ENCODE measurements at regions not wholly inside any gene's neighbourhood (a gene's known extent, or its start where the extent isn't known, plus 50 kb on each side); places are given as distances from the start of the nearest gene placed in this dataset.

DNA sequence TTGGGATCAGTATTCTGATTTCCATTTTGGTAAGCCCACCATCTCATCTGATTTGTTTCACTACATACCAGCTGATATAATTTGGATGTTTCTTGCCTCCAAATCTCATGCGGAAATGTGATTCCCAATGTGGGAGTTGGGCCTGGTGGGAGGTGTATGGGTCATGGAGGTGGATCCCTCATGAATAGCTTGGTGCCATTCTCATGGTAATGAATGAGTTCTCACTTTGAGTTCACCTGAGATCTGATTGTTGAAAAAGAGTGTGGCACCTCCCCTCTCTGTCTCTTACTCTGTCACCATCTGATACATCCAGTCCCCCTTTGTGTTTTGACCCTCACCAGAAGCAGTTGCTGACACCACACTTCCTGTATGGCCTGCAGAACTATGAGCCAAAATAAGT lies 347.3 kb downstream of the ARL4A start:
- FAIRE-seq, result no peak
- TF ChIP-seq FOS (IDR thresholded peaks at IDR 0.05; ENCODE audit: borderline replicate concordance, insufficient read depth, low read length), result no peak
- no peak for TF ChIP-seq GATA2 (IDR thresholded peaks at IDR 0.05; ENCODE audit: insufficient read depth, insufficient read length, low read depth, low read length)
- no peak for TF ChIP-seq POLR2A (IDR thresholded peaks at IDR 0.05; ENCODE audit: low read depth, low read length)
- TF ChIP-seq JUN (IDR thresholded peaks at IDR 0.05; ENCODE audit: borderline replicate concordance, insufficient read depth, insufficient read length, low read depth), result no peak
- no peak for TF ChIP-seq EZH2 (IDR thresholded peaks at IDR 0.05; ENCODE audit: borderline replicate concordance, low read depth, low read length, severe bottlenecking)
- TF ChIP-seq MYC (IDR thresholded peaks at IDR 0.05; ENCODE audit: low read depth, low read length), result no peak
- no peak for TF ChIP-seq CTCF (IDR thresholded peaks at IDR 0.05; ENCODE audit: extremely low read depth in 1 of 2, insufficient read depth in 1 of 2, low read depth in 1 of 2, low read length in 2 of 2)
- TF ChIP-seq, protein P1, sequence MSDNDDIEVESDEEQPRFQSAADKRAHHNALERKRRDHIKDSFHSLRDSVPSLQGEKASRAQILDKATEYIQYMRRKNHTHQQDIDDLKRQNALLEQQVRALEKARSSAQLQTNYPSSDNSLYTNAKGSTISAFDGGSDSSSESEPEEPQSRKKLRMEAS (IDR thresholded peaks at IDR 0.05; ENCODE audit: insufficient read depth, insufficient read length), result no peak
- TF ChIP-seq POLR2AphosphoS5 (IDR thresholded peaks at IDR 0.05; ENCODE audit: insufficient read depth, low read depth, low read length), result no peak
- no peaks in the 10 kb centered on the region for H3K36me3 ChIP-seq (ENCODE audit: control insufficient read depth in 2 of 2, extremely low read depth in 1 of 2, insufficient read depth in 2 of 2, low read length in 2 of 2)
- ChIA-PET POLR2A (no interaction called here), CTCF (no interaction called here)
- H3K27me3 ChIP-seq (ENCODE audit: control insufficient read depth in 2 of 2, insufficient read depth in 2 of 2, low read length in 2 of 2), result no peaks in the 10 kb centered on the region
- H3K9me3 ChIP-seq (replicated peaks; ENCODE audit: control insufficient read depth, insufficient read depth, low read length), result no peaks in the 10 kb centered on the region
- no peak overlapping the region for H3K9ac ChIP-seq (replicated peaks; ENCODE audit: extremely low read depth, insufficient read depth, low read length)
- H3K9me1 ChIP-seq (replicated peaks; ENCODE audit: control insufficient read depth, extremely low read depth, insufficient read depth, low read length), result no peaks in the 10 kb centered on the region
- H2AFZ ChIP-seq (ENCODE audit: low read depth, low read length), result no peak overlapping the region
- H3K79me2 ChIP-seq (ENCODE audit: control insufficient read depth, insufficient read depth, low read length), result no peaks in the 10 kb centered on the region
- dilution Hi-C loops (cut with MboI; ENCODE audit: extremely low pct_ligation_motif_present, low sequenced_read_pairs), result no loop called here
- no peaks in the 10 kb centered on the region for H4K20me1 ChIP-seq (replicated peaks; ENCODE audit: control insufficient read depth, extremely low read depth, insufficient read depth, low read length)
- BruUV-seq (replicated peaks), result no TSS peak
- DNase-seq (ENCODE audit: low read depth, low spot score), result no peak
- no peaks in the 10 kb centered on the region for H3K4me1 ChIP-seq (ENCODE audit: control insufficient read depth, extremely low read depth, insufficient read depth, low read length)
- no peak overlapping the region for H3K4me2 ChIP-seq (ENCODE audit: insufficient read depth, low read length)
- H3K4me3 ChIP-seq (replicated peaks in 1 of 3; ENCODE audit: insufficient read depth in 1 of 3, low read depth in 1 of 3, low read length in 3 of 3), result no peak overlapping the region
- intact Hi-C loops (cut with micrococcal nuclease), result no loop called here
- H3K27ac ChIP-seq (ENCODE audit: insufficient read depth, low read depth, low read length), result no peak overlapping the region

All from endothelial cell of umbilical vein (primary cell).